Uterus (tissue), 2 donors: ENCODE measurements at regions not wholly inside any gene's neighbourhood (a gene's known extent, or its start where the extent isn't known, plus 50 kb on each side); places are given as distances from the start of the nearest gene placed in this dataset.

Source experiments
- POLR2A ChIP-seq, 2 donors: fragments of 450-650 bp; IDR thresholded peaks; one replicate each; pipeline ENCODE4 v1.6.1; 2016; ENCODE audit warnings: antibody characterized with exemption in 2 of 2, mild to moderate bottlenecking in 1 of 2, moderate library complexity in 1 of 2
- TF ChIP-seq, protein P1 (sequence below), 4 experiments: fragments of 200-600 bp in 2 of 4; fragments of 450-650 bp in 2 of 4; sonication (generic) in 2 of 4; IDR thresholded peaks; one replicate each; pipeline ENCODE4 v1.5.1; 2016 to 2019; ENCODE audit warnings: antibody characterized with exemption in 4 of 4, mild to moderate bottlenecking in 2 of 4, moderate library complexity in 1 of 4

DNA sequence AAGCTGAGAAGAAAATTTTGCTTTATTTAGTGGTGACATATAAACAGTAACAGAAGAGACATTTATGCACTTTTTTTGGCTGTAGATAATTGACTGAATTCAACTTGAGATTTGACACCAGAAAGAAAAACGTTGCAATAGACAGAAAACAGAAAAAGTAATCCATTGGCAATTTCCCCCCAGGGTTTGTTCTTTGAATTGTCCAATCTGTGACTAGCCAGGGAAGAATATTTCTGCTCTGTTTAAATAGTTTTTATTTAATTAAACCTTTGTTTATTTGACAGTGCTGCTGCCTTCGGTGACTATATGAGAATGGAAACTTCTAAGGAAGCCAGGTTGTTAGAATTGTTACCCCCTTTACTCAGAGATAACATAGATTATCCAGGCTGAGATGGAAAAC is 210.6 kb downstream of the DEPDC1B start:
- TF ChIP-seq, protein P1, sequence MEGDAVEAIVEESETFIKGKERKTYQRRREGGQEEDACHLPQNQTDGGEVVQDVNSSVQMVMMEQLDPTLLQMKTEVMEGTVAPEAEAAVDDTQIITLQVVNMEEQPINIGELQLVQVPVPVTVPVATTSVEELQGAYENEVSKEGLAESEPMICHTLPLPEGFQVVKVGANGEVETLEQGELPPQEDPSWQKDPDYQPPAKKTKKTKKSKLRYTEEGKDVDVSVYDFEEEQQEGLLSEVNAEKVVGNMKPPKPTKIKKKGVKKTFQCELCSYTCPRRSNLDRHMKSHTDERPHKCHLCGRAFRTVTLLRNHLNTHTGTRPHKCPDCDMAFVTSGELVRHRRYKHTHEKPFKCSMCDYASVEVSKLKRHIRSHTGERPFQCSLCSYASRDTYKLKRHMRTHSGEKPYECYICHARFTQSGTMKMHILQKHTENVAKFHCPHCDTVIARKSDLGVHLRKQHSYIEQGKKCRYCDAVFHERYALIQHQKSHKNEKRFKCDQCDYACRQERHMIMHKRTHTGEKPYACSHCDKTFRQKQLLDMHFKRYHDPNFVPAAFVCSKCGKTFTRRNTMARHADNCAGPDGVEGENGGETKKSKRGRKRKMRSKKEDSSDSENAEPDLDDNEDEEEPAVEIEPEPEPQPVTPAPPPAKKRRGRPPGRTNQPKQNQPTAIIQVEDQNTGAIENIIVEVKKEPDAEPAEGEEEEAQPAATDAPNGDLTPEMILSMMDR (IDR thresholded peaks at IDR 0.05) = no peak
- TF ChIP-seq POLR2A (IDR thresholded peaks at IDR 0.05) = no peak
